ENCODE measurements at regions not wholly inside any gene's neighbourhood (a gene's known extent, or its start where the extent isn't known, plus 50 kb on each side); places are given as distances from the start of the nearest gene placed in this dataset.

DNA sequence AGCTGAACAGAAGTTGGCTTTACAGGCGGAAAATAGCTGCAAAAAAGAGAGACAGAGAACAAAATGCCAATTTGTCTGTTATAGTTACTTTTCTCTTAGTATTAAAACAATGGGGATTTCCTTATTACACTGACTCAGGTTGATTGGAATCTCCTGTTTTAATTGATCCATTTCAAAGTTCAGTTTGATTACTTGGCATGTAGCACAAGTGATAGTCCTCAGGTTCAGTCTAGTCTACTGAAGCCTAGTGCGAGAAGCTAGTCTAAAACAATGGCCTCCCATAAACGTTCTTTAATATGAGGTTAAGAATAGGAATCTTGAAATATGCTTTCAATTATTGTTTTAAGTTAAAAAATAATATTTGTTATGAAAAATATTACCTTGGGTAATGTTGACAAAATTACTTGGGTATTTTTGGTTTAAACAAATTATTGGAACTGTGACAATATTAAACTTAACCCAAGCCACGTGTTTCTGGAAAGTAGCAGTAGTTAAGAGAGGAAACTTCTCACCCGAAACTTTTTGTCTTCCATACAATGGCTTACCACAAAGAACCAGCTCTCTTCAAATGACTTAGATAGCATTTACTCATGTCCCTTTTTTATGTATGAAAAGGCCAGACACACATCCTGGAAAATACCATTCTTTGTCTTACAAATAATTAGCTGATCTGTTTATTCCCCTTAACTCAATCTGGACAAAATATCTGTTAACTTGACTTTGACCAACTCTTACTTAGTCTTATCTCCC, 1326.2 kb upstream of the TMEFF2 start (continued):
- TF ChIP-seq, protein P1, sequence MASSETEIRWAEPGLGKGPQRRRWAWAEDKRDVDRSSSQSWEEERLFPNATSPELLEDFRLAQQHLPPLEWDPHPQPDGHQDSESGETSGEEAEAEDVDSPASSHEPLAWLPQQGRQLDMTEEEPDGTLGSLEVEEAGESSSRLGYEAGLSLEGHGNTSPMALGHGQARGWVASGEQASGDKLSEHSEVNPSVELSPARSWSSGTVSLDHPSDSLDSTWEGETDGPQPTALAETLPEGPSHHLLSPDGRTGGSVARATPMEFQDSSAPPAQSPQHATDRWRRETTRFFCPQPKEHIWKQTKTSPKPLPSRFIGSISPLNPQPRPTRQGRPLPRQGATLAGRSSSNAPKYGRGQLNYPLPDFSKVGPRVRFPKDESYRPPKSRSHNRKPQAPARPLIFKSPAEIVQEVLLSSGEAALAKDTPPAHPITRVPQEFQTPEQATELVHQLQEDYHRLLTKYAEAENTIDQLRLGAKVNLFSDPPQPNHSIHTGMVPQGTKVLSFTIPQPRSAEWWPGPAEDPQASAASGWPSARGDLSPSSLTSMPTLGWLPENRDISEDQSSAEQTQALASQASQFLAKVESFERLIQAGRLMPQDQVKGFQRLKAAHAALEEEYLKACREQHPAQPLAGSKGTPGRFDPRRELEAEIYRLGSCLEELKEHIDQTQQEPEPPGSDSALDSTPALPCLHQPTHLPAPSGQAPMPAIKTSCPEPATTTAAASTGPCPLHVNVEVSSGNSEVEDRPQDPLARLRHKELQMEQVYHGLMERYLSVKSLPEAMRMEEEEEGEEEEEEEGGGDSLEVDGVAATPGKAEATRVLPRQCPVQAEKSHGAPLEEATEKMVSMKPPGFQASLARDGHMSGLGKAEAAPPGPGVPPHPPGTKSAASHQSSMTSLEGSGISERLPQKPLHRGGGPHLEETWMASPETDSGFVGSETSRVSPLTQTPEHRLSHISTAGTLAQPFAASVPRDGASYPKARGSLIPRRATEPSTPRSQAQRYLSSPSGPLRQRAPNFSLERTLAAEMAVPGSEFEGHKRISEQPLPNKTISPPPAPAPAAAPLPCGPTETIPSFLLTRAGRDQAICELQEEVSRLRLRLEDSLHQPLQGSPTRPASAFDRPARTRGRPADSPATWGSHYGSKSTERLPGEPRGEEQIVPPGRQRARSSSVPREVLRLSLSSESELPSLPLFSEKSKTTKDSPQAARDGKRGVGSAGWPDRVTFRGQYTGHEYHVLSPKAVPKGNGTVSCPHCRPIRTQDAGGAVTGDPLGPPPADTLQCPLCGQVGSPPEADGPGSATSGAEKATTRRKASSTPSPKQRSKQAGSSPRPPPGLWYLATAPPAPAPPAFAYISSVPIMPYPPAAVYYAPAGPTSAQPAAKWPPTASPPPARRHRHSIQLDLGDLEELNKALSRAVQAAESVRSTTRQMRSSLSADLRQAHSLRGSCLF (CRISPR knock-in tag; IDR thresholded peaks at IDR 0.05; ENCODE audit: borderline replicate concordance) = no peak
- TF ChIP-seq, protein P2, sequence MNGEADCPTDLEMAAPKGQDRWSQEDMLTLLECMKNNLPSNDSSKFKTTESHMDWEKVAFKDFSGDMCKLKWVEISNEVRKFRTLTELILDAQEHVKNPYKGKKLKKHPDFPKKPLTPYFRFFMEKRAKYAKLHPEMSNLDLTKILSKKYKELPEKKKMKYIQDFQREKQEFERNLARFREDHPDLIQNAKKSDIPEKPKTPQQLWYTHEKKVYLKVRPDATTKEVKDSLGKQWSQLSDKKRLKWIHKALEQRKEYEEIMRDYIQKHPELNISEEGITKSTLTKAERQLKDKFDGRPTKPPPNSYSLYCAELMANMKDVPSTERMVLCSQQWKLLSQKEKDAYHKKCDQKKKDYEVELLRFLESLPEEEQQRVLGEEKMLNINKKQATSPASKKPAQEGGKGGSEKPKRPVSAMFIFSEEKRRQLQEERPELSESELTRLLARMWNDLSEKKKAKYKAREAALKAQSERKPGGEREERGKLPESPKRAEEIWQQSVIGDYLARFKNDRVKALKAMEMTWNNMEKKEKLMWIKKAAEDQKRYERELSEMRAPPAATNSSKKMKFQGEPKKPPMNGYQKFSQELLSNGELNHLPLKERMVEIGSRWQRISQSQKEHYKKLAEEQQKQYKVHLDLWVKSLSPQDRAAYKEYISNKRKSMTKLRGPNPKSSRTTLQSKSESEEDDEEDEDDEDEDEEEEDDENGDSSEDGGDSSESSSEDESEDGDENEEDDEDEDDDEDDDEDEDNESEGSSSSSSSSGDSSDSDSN (CRISPR knock-in tag; IDR thresholded peaks at IDR 0.05) = no peak
- TF ChIP-seq, protein P3, sequence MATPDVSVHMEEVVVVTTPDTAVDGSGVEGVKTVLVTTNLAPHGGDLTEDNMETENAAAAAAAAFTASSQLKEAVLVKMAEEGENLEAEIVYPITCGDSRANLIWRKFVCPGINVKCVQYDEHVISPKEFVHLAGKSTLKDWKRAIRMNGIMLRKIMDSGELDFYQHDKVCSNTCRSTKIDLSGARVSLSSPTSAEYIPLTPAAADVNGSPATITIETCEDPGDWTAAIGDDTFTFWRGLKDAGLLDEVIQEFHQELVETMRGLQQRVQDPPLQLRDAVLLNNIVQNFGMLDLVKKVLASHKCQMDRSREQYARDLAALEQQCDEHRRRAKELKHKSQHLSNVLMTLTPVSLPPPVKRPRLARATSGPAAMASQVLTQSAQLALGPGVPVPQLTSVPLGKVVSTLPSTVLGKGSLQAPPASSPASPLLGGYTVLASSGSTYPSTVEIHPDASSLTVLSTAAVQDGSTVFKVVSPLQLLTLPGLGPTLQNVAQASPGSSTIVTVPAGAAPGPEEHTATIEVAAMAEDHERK (CRISPR knock-in tag; IDR thresholded peaks at IDR 0.05; ENCODE audit: low read depth) = no peak
- TF ChIP-seq SRSF1 (optimal IDR thresholded peaks at IDR 0.05; ENCODE audit: low read depth, low read length) = no peak
- TF ChIP-seq, protein P4, sequence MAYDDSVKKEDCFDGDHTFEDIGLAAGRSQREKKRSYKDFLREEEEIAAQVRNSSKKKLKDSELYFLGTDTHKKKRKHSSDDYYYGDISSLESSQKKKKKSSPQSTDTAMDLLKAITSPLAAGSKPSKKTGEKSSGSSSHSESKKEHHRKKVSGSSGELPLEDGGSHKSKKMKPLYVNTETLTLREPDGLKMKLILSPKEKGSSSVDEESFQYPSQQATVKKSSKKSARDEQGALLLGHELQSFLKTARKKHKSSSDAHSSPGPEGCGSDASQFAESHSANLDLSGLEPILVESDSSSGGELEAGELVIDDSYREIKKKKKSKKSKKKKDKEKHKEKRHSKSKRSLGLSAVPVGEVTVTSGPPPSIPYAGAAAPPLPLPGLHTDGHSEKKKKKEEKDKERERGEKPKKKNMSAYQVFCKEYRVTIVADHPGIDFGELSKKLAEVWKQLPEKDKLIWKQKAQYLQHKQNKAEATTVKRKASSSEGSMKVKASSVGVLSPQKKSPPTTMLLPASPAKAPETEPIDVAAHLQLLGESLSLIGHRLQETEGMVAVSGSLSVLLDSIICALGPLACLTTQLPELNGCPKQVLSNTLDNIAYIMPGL (CRISPR knock-in tag; IDR thresholded peaks at IDR 0.05; ENCODE audit: borderline replicate concordance in 1 of 2, low read depth in 1 of 2) = no peak
- no peak for TF ChIP-seq RFX3 (CRISPR knock-in tag; IDR thresholded peaks at IDR 0.05)
- no peak for TF ChIP-seq SRSF9 (IDR thresholded peaks at IDR 0.05; ENCODE audit: borderline replicate concordance, insufficient read depth, low read depth, low read length, poor library complexity, severe bottlenecking)
- no peak for TF ChIP-seq MED1 (CRISPR knock-in tag; IDR thresholded peaks at IDR 0.05)
- TF ChIP-seq, protein P5, sequence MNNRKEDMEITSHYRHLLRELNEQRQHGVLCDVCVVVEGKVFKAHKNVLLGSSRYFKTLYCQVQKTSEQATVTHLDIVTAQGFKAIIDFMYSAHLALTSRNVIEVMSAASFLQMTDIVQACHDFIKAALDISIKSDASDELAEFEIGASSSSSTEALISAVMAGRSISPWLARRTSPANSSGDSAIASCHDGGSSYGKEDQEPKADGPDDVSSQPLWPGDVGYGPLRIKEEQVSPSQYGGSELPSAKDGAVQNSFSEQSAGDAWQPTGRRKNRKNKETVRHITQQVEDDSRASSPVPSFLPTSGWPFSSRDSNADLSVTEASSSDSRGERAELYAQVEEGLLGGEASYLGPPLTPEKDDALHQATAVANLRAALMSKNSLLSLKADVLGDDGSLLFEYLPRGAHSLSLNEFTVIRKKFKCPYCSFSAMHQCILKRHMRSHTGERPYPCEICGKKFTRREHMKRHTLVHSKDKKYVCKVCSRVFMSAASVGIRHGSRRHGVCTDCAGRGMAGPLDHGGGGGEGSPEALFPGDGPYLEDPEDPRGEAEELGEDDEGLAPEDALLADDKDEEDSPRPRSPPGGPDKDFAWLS (CRISPR knock-in tag; IDR thresholded peaks at IDR 0.05; ENCODE audit: borderline replicate concordance) = no peak
- TF ChIP-seq NONO (IDR thresholded peaks at IDR 0.05) = no peak
- no peak for TF ChIP-seq NONO (CRISPR knock-in tag; conservative IDR thresholded peaks at IDR 0.05)
- no peak for TF ChIP-seq DR1 (CRISPR knock-in tag; IDR thresholded peaks at IDR 0.05)
